Erythroblast (primary cell): ENCODE measurements at regions not wholly inside any gene's neighbourhood (a gene's known extent, or its start where the extent isn't known, plus 50 kb on each side); places are given as distances from the start of the nearest gene placed in this dataset.

Source experiments
- DNase-seq, 2 experiments: peaks; one replicate each; lab custom pipeline; 2025; lab: John Stamatoyannopoulos, UW
- GATA1 ChIP-seq: IDR thresholded peaks from 2 replicates; pipeline ENCODE4 v1.6.1; 2011; ENCODE audit warnings: low read depth, mild to moderate bottlenecking, control low read depth, low read length, moderate library complexity
- POLR2A ChIP-seq: IDR thresholded peaks from 2 replicates; pipeline ENCODE4 v1.6.1; 2011; ENCODE audit warnings: mild to moderate bottlenecking, low read length

- TF ChIP-seq GATA1 (no peak), POLR2A (no peak)
- no peak for DNase-seq
Measured at GRCh38 chr10:117601716-117602115, 59.2 kb downstream of the EMX2 start.

GRCh38 chr10:117603081-117603480, 60.5 kb downstream of the EMX2 start:
- TF ChIP-seq GATA1, result no peak

GRCh38 chr10:117603726-117604125, 61.2 kb downstream of the EMX2 start:
- no peak for DNase-seq

More at GRCh38 chr10:117603081-117603480, 60.5 kb downstream of the EMX2 start:
- no peak for DNase-seq

GRCh38 chr10:117609095-117609795, 66.7 kb downstream of the EMX2 start:
- no peak for TF ChIP-seq GATA1
- no peak for TF ChIP-seq POLR2A
- DNase-seq, result no peak

More at GRCh38 chr10:117603726-117604125, 61.2 kb downstream of the EMX2 start:
- TF ChIP-seq POLR2A, result no peak

GRCh38 chr10:117609796-117610170, 67.2 kb downstream of the EMX2 start:
- TF ChIP-seq GATA1 (no peak), POLR2A (no peak)
- DNase-seq, result no peak

GRCh38 chr10:117610321-117610720, 67.8 kb downstream of the EMX2 start:
- no peak for DNase-seq
- TF ChIP-seq POLR2A (no peak), GATA1 (no peak)

- no peak for DNase-seq
- TF ChIP-seq GATA1, result no peak
Measured at GRCh38 chr10:117612113-117612512, 69.6 kb downstream of the EMX2 start.

GRCh38 chr10:117615649-117616048, 73.1 kb downstream of the EMX2 start:
- DNase-seq, result no peak
- TF ChIP-seq GATA1 (no peak), POLR2A (no peak)

GRCh38 chr10:117616179-117616578, 73.6 kb downstream of the EMX2 start:
- TF ChIP-seq POLR2A (no peak), GATA1 (no peak)
- DNase-seq, result no peak

- no peak for TF ChIP-seq POLR2A
Measured at GRCh38 chr10:117617086-117617485, 74.5 kb downstream of the EMX2 start.

GRCh38 chr10:117617659-117618058, 75.1 kb downstream of the EMX2 start:
- no peak for DNase-seq
- TF ChIP-seq POLR2A, result no peak
- no peak for TF ChIP-seq GATA1

More at GRCh38 chr10:117617086-117617485, 74.5 kb downstream of the EMX2 start:
- no peak for DNase-seq

GRCh38 chr10:117619223-117619622, 76.7 kb downstream of the EMX2 start:
- TF ChIP-seq POLR2A (no peak), GATA1 (no peak)
- no peak for DNase-seq

- no peak for DNase-seq
- TF ChIP-seq POLR2A, result no peak
- no peak for TF ChIP-seq GATA1
Measured at GRCh38 chr10:117619707-117620405, 77.3 kb downstream of the EMX2 start.

- TF ChIP-seq POLR2A (no peak), GATA1 (no peak)
- DNase-seq, result no peak
Measured at GRCh38 chr10:117621196-117621595, 78.7 kb downstream of the EMX2 start.

GRCh38 chr10:117621795-117622420, 79.4 kb downstream of the EMX2 start:
- DNase-seq, result no peak
- no peak for TF ChIP-seq POLR2A
- TF ChIP-seq GATA1, result no peak
